ENCODE measurements at regions not wholly inside any gene's neighbourhood (a gene's known extent, or its start where the extent isn't known, plus 50 kb on each side); places are given as distances from the start of the nearest gene placed in this dataset.

DNA sequence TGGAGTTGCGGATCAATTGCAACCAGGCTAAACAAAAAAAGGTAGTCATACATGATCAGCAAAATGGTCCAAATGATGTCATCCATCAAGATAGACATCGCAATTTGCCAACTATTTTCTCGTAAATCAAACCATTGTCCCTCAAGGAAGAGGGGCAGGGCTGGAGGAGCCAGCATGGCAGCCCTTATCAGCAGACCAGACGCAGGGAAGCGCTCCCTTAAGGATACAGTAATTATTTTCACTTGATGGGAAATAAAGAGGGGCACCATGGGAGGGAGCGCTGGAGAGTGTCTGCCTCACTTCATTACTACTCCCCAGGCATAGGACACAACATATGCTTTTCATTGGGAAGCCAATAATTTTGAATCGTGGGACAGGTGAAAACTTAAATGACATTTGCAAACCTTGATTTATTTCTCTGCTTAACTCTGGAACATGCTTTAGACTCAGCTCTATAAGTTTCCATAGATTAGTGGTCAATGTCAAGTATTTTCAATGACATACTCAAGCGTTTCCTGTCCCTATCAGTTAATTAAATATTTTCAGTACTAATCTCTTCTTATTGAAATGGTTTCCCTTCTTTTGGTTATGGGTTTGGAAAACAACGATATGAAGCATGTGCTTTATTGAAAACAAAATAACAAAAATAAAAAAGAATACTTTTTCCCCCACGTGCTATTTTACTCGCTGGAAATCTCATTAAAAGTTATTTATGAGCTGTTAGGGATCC is 202.4 kb upstream of the HABP2 start:
- Mint-ChIP-seq H3K4me1 (no peaks in the 10 kb centered on the region), H3K27me3 (peaks cover 2 to 27% of the 10 kb centered on the region in 2 donors), H3K4me3 (no peak overlapping the region), H3K36me3 (no peaks in the 10 kb centered on the region), H3K9me3 (no peaks in the 10 kb centered on the region), H3K27ac (no peak overlapping the region)
- ChIA-PET POLR2A (no interaction called here), CTCF (no interaction called here)
- no peak overlapping the region for H3K4me3 ChIP-seq (ENCODE audit: low read length)
- H3K27ac ChIP-seq (ENCODE audit: low read depth, low read length) = no peak overlapping the region
- no peaks in the 10 kb centered on the region for H3K4me1 ChIP-seq (ENCODE audit: insufficient read depth, low read length)
- no peaks in the 10 kb centered on the region for H3K36me3 ChIP-seq (ENCODE audit: insufficient read depth, low read length)
- no peaks in the 10 kb centered on the region for H3K27me3 ChIP-seq (ENCODE audit: insufficient read depth, low read length, poor library complexity, severe bottlenecking)
- H3K9me3 ChIP-seq (ENCODE audit: low read length) = no peaks in the 10 kb centered on the region
- no peak for DNase-seq

DNA sequence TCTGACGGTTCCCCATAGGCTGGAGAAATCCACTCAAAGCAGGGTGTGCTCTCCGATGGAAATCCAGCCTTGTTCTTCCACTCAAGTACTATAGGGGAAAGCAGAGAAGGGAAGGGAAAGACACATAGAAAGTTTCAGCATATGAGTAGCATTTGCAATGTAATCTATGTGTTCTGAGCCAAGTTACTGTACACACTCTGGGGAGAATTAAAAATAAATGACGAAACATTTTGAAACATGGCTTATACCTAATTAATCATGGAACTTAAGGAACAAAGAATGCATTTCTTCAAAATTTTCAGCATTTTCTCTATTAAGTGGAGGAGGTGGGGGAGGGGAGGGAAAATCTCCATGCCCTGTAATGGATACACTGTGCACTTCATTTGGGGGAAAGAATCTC is 198.1 kb upstream of the HABP2 start:
- Histone ChIP-seq H3K27ac (ENCODE audit: low read depth, low read length) (no peak overlapping the region), H3K4me3 (ENCODE audit: low read length) (no peak overlapping the region), H3K9me3 (ENCODE audit: low read length) (no peaks in the 10 kb centered on the region), H3K4me1 (ENCODE audit: insufficient read depth, low read length) (no peaks in the 10 kb centered on the region), H3K27me3 (ENCODE audit: insufficient read depth, low read length, poor library complexity, severe bottlenecking) (no peaks in the 10 kb centered on the region), H3K36me3 (ENCODE audit: insufficient read depth, low read length) (no peaks in the 10 kb centered on the region)
- ChIA-PET CTCF (interaction anchor here (1.5 kb wide), 1 partner anchor 31 kb away, joined by 3 read pairs; no protein-coding TSS in a partner anchor), POLR2A (no interaction called here)
- H3K4me3 Mint-ChIP-seq = no peak overlapping the region
- H3K36me3 Mint-ChIP-seq = no peaks in the 10 kb centered on the region
- H3K27ac Mint-ChIP-seq = no peak overlapping the region
- no peak for DNase-seq
- no peaks in the 10 kb centered on the region for H3K9me3 Mint-ChIP-seq
- H3K27me3 Mint-ChIP-seq = peaks cover 6 to 24% of the 10 kb centered on the region in 2 donors
- no peaks in the 10 kb centered on the region for H3K4me1 Mint-ChIP-seq

- H3K9me3 ChIP-seq (ENCODE audit: low read length) = no peaks in the 10 kb centered on the region
- DNase-seq = no peak
- ChIA-PET POLR2A (no interaction called here), CTCF (interaction anchor here (0.8 kb wide), 1 partner anchor 885 kb away, joined by 3 read pairs; no protein-coding TSS in a partner anchor)
- no peaks in the 10 kb centered on the region for H3K4me1 ChIP-seq (ENCODE audit: insufficient read depth, low read length)
- no peak overlapping the region for H3K4me3 ChIP-seq (ENCODE audit: low read length)
- Mint-ChIP-seq H3K9me3 (no peaks in the 10 kb centered on the region), H3K4me1 (no peaks in the 10 kb centered on the region), H3K27me3 (peaks cover 6 to 24% of the 10 kb centered on the region in 2 donors), H3K36me3 (no peaks in the 10 kb centered on the region), H3K27ac (peak overlapping the region in 1 of 8 donors; percentile 51), H3K4me3 (no peak overlapping the region)
- H3K36me3 ChIP-seq (ENCODE audit: insufficient read depth, low read length) = no peaks in the 10 kb centered on the region
- H3K27me3 ChIP-seq (ENCODE audit: insufficient read depth, low read length, poor library complexity, severe bottlenecking) = no peaks in the 10 kb centered on the region
- H3K27ac ChIP-seq (ENCODE audit: low read depth, low read length) = no peak overlapping the region
Measured at GRCh38 chr10:113356794-113357680, 195.8 kb upstream of the HABP2 start.

DNA sequence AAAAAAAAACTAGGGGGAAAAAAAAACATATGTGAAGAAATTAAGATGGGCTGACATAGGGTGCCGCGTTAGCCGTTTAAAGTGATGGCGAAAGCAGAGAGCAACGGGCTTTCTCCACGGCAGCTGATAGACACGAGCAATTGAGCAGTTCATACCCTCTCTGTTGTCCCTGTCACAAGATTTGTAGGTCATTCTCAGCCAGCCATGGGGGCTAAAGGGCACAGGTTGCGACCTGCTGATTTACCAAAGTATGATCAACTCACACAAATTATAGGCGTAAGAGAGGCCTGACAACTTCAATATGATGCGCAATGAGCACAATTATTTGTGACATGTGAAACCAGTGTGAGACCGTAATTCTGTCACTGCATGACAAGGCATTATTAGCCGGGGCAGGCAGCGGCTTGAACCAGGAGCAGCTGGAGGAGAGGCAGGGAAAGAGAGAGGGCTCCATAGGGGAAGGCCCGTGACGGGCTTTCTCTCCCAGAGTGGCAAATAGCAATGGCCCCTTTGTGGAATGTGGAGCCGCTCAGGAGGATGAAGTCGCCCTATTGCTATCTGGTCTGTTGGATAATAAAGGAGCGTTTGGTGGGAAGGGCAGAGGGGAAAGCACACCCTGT is 195.1 kb upstream of the HABP2 start:
- Mint-ChIP-seq H3K4me1 (peaks cover 0 to 6% (median 2%) of the 10 kb centered on the region in 3 donors), H3K27ac (peak overlapping the region in 1 of 8 donors; percentile 51), H3K27me3 (peaks cover 10 to 24% of the 10 kb centered on the region in 2 donors), H3K36me3 (no peaks in the 10 kb centered on the region), H3K4me3 (peak overlapping the region in 1 of 7 donors; percentile 5), H3K9me3 (no peaks in the 10 kb centered on the region)
- H3K4me3 ChIP-seq (ENCODE audit: low read length) = no peak overlapping the region
- CTCF ChIA-PET = interaction anchor here (0.6 to 0.8 kb wide), 2 partner anchors 26 to 885 kb away, joined by 3 to 4 read pairs; no protein-coding TSS in a partner anchor
- POLR2A ChIA-PET = no interaction called here
- H3K27ac ChIP-seq (ENCODE audit: low read depth, low read length) = no peak overlapping the region
- no peaks in the 10 kb centered on the region for H3K4me1 ChIP-seq (ENCODE audit: insufficient read depth, low read length)
- no peak for DNase-seq
- H3K9me3 ChIP-seq (ENCODE audit: low read length) = no peaks in the 10 kb centered on the region
- H3K36me3 ChIP-seq (ENCODE audit: insufficient read depth, low read length) = no peaks in the 10 kb centered on the region
- H3K27me3 ChIP-seq (ENCODE audit: insufficient read depth, low read length, poor library complexity, severe bottlenecking) = no peaks in the 10 kb centered on the region

DNA sequence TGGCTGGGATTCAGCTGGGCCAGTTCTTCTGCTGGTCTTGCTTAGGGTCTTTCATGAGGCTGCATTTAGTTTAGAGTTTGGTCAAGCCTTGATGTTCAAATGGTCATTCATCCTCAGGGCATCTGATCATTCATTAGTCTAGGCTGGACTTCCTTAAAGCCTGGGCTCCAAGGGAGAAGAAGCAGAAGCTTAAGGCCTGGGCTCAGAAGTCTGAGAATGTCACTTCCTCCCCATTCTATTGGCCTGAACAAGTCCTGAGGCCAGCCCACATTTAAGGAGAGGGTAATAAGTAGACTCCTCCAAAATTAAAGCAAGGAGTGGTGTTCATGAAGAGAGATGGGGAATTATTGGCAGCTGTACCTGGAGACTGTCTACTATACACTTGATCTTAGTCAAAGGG is 193.2 kb upstream of the HABP2 start:
- H3K9me3 ChIP-seq (ENCODE audit: low read length) = no peaks in the 10 kb centered on the region
- H3K27me3 Mint-ChIP-seq = peaks cover 10 to 15% of the 10 kb centered on the region in 2 donors
- H3K4me3 Mint-ChIP-seq = no peak overlapping the region
- no peak overlapping the region for H3K27ac Mint-ChIP-seq
- CTCF ChIA-PET = no interaction called here
- no peak overlapping the region for H3K27ac ChIP-seq (ENCODE audit: low read depth, low read length)
- POLR2A ChIA-PET = no interaction called here
- H3K9me3 Mint-ChIP-seq = no peaks in the 10 kb centered on the region
- no peak overlapping the region for H3K4me3 ChIP-seq (ENCODE audit: low read length)
- H3K36me3 ChIP-seq (ENCODE audit: insufficient read depth, low read length) = no peaks in the 10 kb centered on the region
- H3K4me1 Mint-ChIP-seq = peaks cover 0 to 7% (median 2%) of the 10 kb centered on the region in 3 donors
- no peaks in the 10 kb centered on the region for H3K27me3 ChIP-seq (ENCODE audit: insufficient read depth, low read length, poor library complexity, severe bottlenecking)
- no peak for DNase-seq
- no peaks in the 10 kb centered on the region for H3K36me3 Mint-ChIP-seq
- H3K4me1 ChIP-seq (ENCODE audit: insufficient read depth, low read length) = no peaks in the 10 kb centered on the region

DNA sequence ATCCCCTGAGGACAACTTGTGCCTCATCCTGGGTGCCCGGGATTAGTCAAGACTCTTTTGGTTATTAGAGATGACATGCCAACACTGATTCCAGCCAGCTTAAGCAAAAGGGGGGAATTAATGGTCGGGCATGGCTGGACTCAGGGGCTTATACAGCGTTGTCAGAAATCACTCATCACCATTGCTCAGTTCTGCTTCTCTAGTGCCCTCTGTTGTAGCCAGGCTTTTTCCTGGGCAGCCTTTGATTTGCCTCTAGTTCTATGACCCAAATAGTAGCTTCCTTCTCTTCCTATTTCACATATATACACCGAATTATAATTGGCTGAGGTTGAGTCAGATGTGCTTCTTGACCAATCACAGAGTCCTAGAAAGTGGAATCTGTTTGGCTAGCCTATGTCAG is 192.0 kb upstream of the HABP2 start:
- H3K27me3 ChIP-seq (ENCODE audit: insufficient read depth, low read length, poor library complexity, severe bottlenecking) = no peaks in the 10 kb centered on the region
- no peaks in the 10 kb centered on the region for H3K4me1 ChIP-seq (ENCODE audit: insufficient read depth, low read length)
- no peak for DNase-seq
- no peak overlapping the region for H3K27ac Mint-ChIP-seq
- peaks cover 0 to 7% (median 2%) of the 10 kb centered on the region in 3 donors for H3K4me1 Mint-ChIP-seq
- ChIA-PET POLR2A (no interaction called here), CTCF (interaction anchor here (1.1 to 1.5 kb wide), 2 partner anchors 9 to 24 kb away, joined by 3 to 7 read pairs; no protein-coding TSS in a partner anchor)
- no peak overlapping the region for H3K27ac ChIP-seq (ENCODE audit: low read depth, low read length)
- H3K4me3 ChIP-seq (ENCODE audit: low read length) = no peak overlapping the region
- H3K36me3 ChIP-seq (ENCODE audit: insufficient read depth, low read length) = no peaks in the 10 kb centered on the region
- H3K36me3 Mint-ChIP-seq = peaks cover 0 to 3% (median 0%) of the 10 kb centered on the region in 3 donors
- H3K9me3 Mint-ChIP-seq = peaks cover 0 to 3% (median 0%) of the 10 kb centered on the region in 5 donors
- no peaks in the 10 kb centered on the region for H3K9me3 ChIP-seq (ENCODE audit: low read length)
- H3K4me3 Mint-ChIP-seq = no peak overlapping the region
- peaks cover 10% of the 10 kb centered on the region in 2 donors for H3K27me3 Mint-ChIP-seq

- peaks cover 0 to 3% (median 0%) of the 10 kb centered on the region in 3 donors for H3K36me3 Mint-ChIP-seq
- DNase-seq = no peak
- Histone ChIP-seq H3K4me1 (ENCODE audit: insufficient read depth, low read length) (no peaks in the 10 kb centered on the region), H3K9me3 (ENCODE audit: low read length) (no peaks in the 10 kb centered on the region), H3K36me3 (ENCODE audit: insufficient read depth, low read length) (no peaks in the 10 kb centered on the region), H3K27ac (ENCODE audit: low read depth, low read length) (no peak overlapping the region), H3K4me3 (ENCODE audit: low read length) (no peak overlapping the region), H3K27me3 (ENCODE audit: insufficient read depth, low read length, poor library complexity, severe bottlenecking) (no peaks in the 10 kb centered on the region)
- no peak overlapping the region for H3K27ac Mint-ChIP-seq
- H3K9me3 Mint-ChIP-seq = peaks cover 0 to 3% (median 0%) of the 10 kb centered on the region in 5 donors
- peaks cover 0 to 7% (median 2%) of the 10 kb centered on the region in 3 donors for H3K4me1 Mint-ChIP-seq
- ChIA-PET POLR2A (no interaction called here), CTCF (no interaction called here)
- peaks cover 6 to 7% of the 10 kb centered on the region in 2 donors for H3K27me3 Mint-ChIP-seq
- no peak overlapping the region for H3K4me3 Mint-ChIP-seq
Measured at GRCh38 chr10:113362645-113363091, 190.2 kb upstream of the HABP2 start.
